ENCODE measurements at regions not wholly inside any gene's neighbourhood (a gene's known extent, or its start where the extent isn't known, plus 50 kb on each side); places are given as distances from the start of the nearest gene placed in this dataset.
"Not testable (repeated sequence)": the region's sequence is repeated elsewhere in the genome, so short reads cannot be mapped to it uniquely, and the experiment has no call there.

GRCh38 chr13:86253497-86253896, 454.3 kb upstream of the SLITRK6 start:
- POLR2A ChIA-PET; CTCF ChIA-PET; DNase-seq (ENCODE audit: extremely low spot score): not testable (repeated sequence)

GRCh38 chr13:86255820-86256219, 456.6 kb upstream of the SLITRK6 start:
- POLR2A ChIA-PET; DNase-seq (ENCODE audit: extremely low spot score); CTCF ChIA-PET: not testable (repeated sequence)

GRCh38 chr13:86269511-86269910, 470.3 kb upstream of the SLITRK6 start:
- POLR2A ChIA-PET, result no interaction called here
- CTCF ChIA-PET, result no interaction called here
- DNase-seq (ENCODE audit: extremely low spot score), result no peak
- no peak for TF ChIP-seq CTCF (IDR thresholded peaks at IDR 0.05; ENCODE audit: control extremely low read depth, extremely low read depth, low read depth, missing control alignments)

GRCh38 chr13:86282442-86282841, 483.2 kb upstream of the SLITRK6 start:
- no peak for DNase-seq (ENCODE audit: extremely low spot score)
- POLR2A ChIA-PET, result no interaction called here
- CTCF ChIA-PET, result no interaction called here
- TF ChIP-seq CTCF (IDR thresholded peaks at IDR 0.05; ENCODE audit: control extremely low read depth, extremely low read depth, low read depth, missing control alignments), result no peak

GRCh38 chr13:86283031-86283430, 483.8 kb upstream of the SLITRK6 start:
- ChIA-PET CTCF (interaction anchor here (1.5 kb wide), 1 partner anchor 35 kb away, joined by 4 read pairs; no protein-coding TSS in a partner anchor), POLR2A (no interaction called here)
- no peak for DNase-seq (ENCODE audit: extremely low spot score)
- TF ChIP-seq CTCF (IDR thresholded peaks at IDR 0.05; ENCODE audit: control extremely low read depth, extremely low read depth, low read depth, missing control alignments), result no peak

- DNase-seq (ENCODE audit: extremely low spot score), result no peak
- ChIA-PET CTCF (no interaction called here), POLR2A (no interaction called here)
- TF ChIP-seq CTCF (IDR thresholded peaks at IDR 0.05; ENCODE audit: control extremely low read depth, extremely low read depth, low read depth, missing control alignments), result no peak
Measured at GRCh38 chr13:86298725-86299124, 499.5 kb upstream of the SLITRK6 start.

GRCh38 chr13:86299128-86299527, 499.9 kb upstream of the SLITRK6 start:
- no peak for DNase-seq (ENCODE audit: extremely low spot score)
- TF ChIP-seq CTCF (IDR thresholded peaks at IDR 0.05; ENCODE audit: control extremely low read depth, extremely low read depth, low read depth, missing control alignments), result no peak
- POLR2A ChIA-PET, result no interaction called here
- CTCF ChIA-PET, result no interaction called here

- ChIA-PET POLR2A (no interaction called here), CTCF (no interaction called here)
- TF ChIP-seq CTCF (IDR thresholded peaks at IDR 0.05; ENCODE audit: control extremely low read depth, extremely low read depth, low read depth, missing control alignments), result no peak
- DNase-seq (ENCODE audit: extremely low spot score), result no peak
Measured at GRCh38 chr13:86309881-86310280, 510.7 kb upstream of the SLITRK6 start.
